Ovary (tissue), 7 donors: ENCODE measurements at regions not wholly inside any gene's neighbourhood (a gene's known extent, or its start where the extent isn't known, plus 50 kb on each side); places are given as distances from the start of the nearest gene placed in this dataset.

Source experiments
- DNase-seq, 5 donors: peaks; one replicate each; pipeline ENCODE4 v3.0.0-alpha.2; 2019 to 2020
- H3K27ac ChIP-seq, 2 donors: fragments of 200-600 bp; one replicate each; pipeline versions ENCODE4 v1.5.1 to v1.8.0; 2019 to 2022
- H3K27me3 ChIP-seq: fragments of 200-600 bp; one replicate; pipeline ENCODE4 v1.8.0; 2022
- H3K36me3 ChIP-seq: fragments of 200-600 bp; sonication (generic); one replicate; pipeline ENCODE4 v1.5.1; 2019
- H3K4me1 ChIP-seq: one replicate; pipeline ENCODE4 v1.8.1; 2013; ENCODE audit warnings: mild to moderate bottlenecking, moderate library complexity; ENCODE audit not compliant: insufficient read depth
- H3K4me3 ChIP-seq: fragments of 200-600 bp; sonication (generic); one replicate; pipeline ENCODE4 v1.5.1; 2017
- H3K9me3 ChIP-seq, 2 donors: fragments of 200-600 bp in 1 of 2; sonication (generic) in 1 of 2; one replicate each; pipeline versions ENCODE4 v1.5.1 to v1.8.1; 2013 to 2019; ENCODE audit warnings: mild to moderate bottlenecking in 1 of 2, moderate library complexity in 1 of 2
- EP300 ChIP-seq: sonication (generic); formaldehyde crosslinking; IDR thresholded peaks from one replicate; pipeline ENCODE4 v1.6.1; 2017; ENCODE audit warnings: antibody characterized with exemption
- POLR2A ChIP-seq: fragments of 450-650 bp; IDR thresholded peaks from one replicate; pipeline ENCODE4 v1.6.1; 2017; ENCODE audit warnings: antibody characterized with exemption, mild to moderate bottlenecking, moderate library complexity
- WGBS, 3 donors: extraction: QIAGEN DNeasy Blood & Tissue Kit in 1 of 3; methylation state at CpG; one replicate each; pipeline versions ENCODE4 v1.1.5 to v1.1.7; 2013 to 2017; 5-methylcytosine and 5-hydroxymethylcytosine counted together
- intact Hi-C, 4 donors: fragments of 100-400 bp; cut with DNase I; formaldehyde crosslinking; loops; one replicate each; pipeline versions ENCODE4 v1.11.0 to v1.15.1; 2022 to 2023
- TF ChIP-seq, protein P1 (sequence below), 3 donors: fragments of 450-650 bp in 2 of 3; fragments of 200-600 bp in 1 of 3; IDR thresholded peaks; one replicate each; pipeline versions ENCODE4 v1.5.1 to v1.8.0; 2016 to 2022; ENCODE audit warnings: antibody characterized with exemption in 3 of 3, mild to moderate bottlenecking in 1 of 3
- donor health status: DM: no; HTN: no; CAD: no; lungs with moderate emphysema.
- donor health status: DM: no; HTN: no; CAD: no.
- donor health status: Bipolar disorder and iron deficiency.
- donor health status: DM: no; HTN: no; CAD: no.
- donor health status: DM: yes; HTN: yes; CAD: no.

DNA sequence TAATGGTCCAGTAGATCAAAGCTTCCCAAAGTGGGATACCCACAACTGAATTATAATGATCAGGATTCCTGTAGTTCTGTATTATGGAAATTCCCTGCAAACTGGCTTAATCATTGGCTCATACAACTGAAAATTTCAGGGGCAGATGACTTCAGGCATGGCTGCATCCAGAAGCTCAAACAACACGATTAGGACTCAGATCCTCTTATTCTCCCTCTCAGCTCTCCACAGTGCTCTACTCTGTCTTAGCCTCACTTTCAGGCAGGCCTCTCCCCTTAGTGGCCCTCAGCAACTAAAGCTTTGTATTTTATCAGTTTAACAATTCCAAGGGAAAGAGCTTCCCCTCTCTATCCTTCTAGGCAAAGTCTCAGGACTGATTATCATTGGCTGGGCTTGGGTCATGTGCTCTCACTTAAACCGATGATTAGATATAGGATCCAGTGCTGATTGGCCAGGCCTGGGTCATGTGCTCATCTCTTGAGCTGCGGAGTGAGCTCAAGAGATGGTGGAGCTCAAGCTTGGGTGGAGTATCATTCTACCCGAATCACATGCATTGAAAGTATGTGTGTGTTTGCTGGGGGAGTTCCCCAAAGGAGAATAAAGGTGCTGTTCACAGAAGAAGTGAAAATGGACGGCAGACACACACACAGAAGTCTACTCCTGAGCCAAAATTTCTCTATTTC is 57.9 kb upstream of the RUNX3 start:
- Histone ChIP-seq H3K9me3 (no peaks in the 10 kb centered on the region), H3K27me3 (no peaks in the 10 kb centered on the region), H3K36me3 (no peaks in the 10 kb centered on the region), H3K4me1 (no peaks in the 10 kb centered on the region), H3K4me3 (no peak overlapping the region), H3K27ac (no peak overlapping the region)
- no peak for DNase-seq
- 67 to 76% (median 75%) methylated on average over 5 of the region's 5 CpGs for WGBS, 3 donors
- TF ChIP-seq, protein P1, sequence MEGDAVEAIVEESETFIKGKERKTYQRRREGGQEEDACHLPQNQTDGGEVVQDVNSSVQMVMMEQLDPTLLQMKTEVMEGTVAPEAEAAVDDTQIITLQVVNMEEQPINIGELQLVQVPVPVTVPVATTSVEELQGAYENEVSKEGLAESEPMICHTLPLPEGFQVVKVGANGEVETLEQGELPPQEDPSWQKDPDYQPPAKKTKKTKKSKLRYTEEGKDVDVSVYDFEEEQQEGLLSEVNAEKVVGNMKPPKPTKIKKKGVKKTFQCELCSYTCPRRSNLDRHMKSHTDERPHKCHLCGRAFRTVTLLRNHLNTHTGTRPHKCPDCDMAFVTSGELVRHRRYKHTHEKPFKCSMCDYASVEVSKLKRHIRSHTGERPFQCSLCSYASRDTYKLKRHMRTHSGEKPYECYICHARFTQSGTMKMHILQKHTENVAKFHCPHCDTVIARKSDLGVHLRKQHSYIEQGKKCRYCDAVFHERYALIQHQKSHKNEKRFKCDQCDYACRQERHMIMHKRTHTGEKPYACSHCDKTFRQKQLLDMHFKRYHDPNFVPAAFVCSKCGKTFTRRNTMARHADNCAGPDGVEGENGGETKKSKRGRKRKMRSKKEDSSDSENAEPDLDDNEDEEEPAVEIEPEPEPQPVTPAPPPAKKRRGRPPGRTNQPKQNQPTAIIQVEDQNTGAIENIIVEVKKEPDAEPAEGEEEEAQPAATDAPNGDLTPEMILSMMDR (IDR thresholded peaks at IDR 0.05) = no peak
- intact Hi-C loops = no loop called here

DNA sequence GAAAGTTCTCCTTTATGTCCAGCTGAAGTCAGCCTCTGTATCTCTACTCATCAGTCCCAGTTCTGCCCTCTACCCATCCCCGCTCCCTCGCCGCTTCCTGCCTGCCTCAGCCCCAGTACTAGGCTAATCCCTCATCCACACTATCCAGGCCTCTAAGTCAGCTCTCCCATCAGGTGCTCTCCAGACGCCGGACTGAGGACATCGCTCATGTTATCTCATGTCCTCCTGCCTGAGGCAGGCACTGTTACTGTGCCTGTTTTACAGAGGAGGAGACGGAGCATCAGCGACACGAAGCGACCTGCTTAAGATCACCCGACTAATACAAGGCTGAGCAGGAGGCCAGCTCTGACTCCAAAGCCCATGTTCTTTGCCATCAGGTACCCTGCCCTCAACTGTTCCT is 57.3 kb upstream of the RUNX3 start:
- no peaks in the 10 kb centered on the region for H3K36me3 ChIP-seq
- H3K4me3 ChIP-seq = no peak overlapping the region
- no peaks in the 10 kb centered on the region for H3K9me3 ChIP-seq
- no peaks in the 10 kb centered on the region for H3K27me3 ChIP-seq
- H3K27ac ChIP-seq = no peak overlapping the region
- intact Hi-C loops = no loop called here
- 91 to 94% (median 93%) methylated on average over 11 of the region's 11 CpGs for WGBS, 3 donors
- no peak for TF ChIP-seq POLR2A
- TF ChIP-seq EP300 = no peak
- TF ChIP-seq, protein P1 (IDR thresholded peaks at IDR 0.05) = no peak
- no peak for DNase-seq
- H3K4me1 ChIP-seq = no peaks in the 10 kb centered on the region

DNA sequence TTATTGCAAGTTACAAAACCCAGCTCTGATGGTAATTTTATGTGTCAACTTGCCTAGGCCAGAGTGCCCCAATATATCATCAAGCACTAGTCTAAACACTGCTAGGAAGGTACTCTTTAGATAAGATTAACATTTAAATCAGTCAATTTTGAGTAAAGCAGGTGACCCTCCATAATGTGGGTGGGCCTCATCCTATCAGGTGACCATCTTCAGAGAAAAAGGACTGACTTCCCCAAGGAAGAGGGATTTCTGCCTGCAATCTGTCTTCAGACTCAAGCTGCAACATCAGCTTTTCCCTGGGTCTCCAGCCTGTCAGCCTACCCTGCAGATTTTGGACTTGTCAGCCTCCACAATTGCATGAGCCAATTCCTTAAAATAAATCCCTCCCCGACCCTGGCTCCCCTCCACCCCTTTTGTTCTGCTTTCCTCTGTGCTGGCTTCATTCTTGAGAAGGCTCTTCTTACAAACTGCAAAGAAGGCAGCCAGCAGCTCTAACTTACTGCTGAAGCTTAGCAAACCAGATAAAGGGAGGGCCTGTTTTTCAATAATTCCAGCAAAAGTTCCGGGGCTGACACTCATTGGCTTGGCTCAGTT is 56.4 kb upstream of the RUNX3 start:
- intact Hi-C loops = no loop called here
- WGBS, 3 donors = 16 to 37% (median 36%) methylated on average over 2 of the region's 2 CpGs
- no peak overlapping the region for H3K4me3 ChIP-seq
- no peak overlapping the region for H3K27ac ChIP-seq
- no peaks in the 10 kb centered on the region for H3K36me3 ChIP-seq
- H3K27me3 ChIP-seq = no peaks in the 10 kb centered on the region
- TF ChIP-seq, protein P1 (IDR thresholded peaks at IDR 0.05) = no peak
- TF ChIP-seq EP300 (no peak), POLR2A (no peak)
- DNase-seq = no peak
- H3K4me1 ChIP-seq = no peaks in the 10 kb centered on the region
- no peaks in the 10 kb centered on the region for H3K9me3 ChIP-seq

DNA sequence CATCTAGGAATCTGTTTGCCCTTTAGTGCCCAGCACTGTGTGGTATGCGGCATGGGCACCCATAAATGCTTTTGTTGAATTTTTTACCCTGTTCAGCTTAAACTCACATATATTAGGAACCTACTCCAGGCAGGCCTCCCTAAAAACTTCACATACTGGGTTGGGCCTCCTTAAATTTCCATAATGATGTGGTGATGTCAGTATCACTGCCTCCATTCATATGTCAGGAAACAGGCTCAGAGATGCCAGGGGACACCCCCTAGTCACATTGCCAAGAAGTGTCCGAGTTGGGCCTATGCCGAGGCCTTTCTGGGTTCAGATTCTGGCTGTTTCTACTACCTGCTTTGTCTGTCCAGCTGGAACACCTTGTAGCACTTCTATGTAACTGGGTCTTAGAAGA is 55.7 kb upstream of the RUNX3 start:
- intact Hi-C loops = no loop called here
- Histone ChIP-seq H3K27me3 (no peaks in the 10 kb centered on the region), H3K4me3 (no peak overlapping the region), H3K4me1 (no peaks in the 10 kb centered on the region), H3K27ac (no peak overlapping the region), H3K36me3 (no peaks in the 10 kb centered on the region), H3K9me3 (no peaks in the 10 kb centered on the region)
- WGBS, 3 donors = 83 to 84% (median 83%) methylated on average over 3 of the region's 3 CpGs
- DNase-seq = no peak
- no peak for TF ChIP-seq POLR2A
- no peak for TF ChIP-seq EP300
- TF ChIP-seq, protein P1 (IDR thresholded peaks at IDR 0.05) = no peak
